NCI-H446 treated with DMSO at 0.1 percent for 48 hours (cell line): ENCODE measurements at regions not wholly inside any gene's neighbourhood (a gene's known extent, or its start where the extent isn't known, plus 50 kb on each side); places are given as distances from the start of the nearest gene placed in this dataset.
"Not testable (repeated sequence)": the region's sequence is repeated elsewhere in the genome, so short reads cannot be mapped to it uniquely, and the experiment has no call there.

Experiments used
- DNase-seq: peaks from one replicate; lab custom pipeline; 2025; lab: John Stamatoyannopoulos, UW

DNA sequence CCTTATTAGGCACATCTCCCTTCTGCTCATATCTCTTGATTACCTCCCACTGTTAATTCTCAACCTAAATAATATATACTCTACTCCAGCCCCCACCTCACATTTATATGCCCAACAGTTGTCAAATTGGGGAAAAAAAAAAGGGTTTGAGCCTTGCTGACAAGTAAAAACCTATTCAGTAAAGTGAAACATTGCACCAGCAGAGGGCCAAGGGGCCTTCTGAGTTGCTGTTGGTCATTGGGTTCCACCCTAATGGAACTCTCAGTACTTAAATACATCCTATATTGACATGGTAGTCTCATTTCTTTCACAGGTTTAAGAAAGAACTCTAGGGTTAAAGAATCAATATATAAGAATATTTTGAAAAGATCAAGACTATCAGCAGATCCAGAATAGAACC, 362.2 kb downstream of the SMARCA1 start:
- DNase-seq = no peak

GRCh38 chrX:129158505-129158904, 364.8 kb downstream of the SMARCA1 start:
- no peak for DNase-seq

DNA sequence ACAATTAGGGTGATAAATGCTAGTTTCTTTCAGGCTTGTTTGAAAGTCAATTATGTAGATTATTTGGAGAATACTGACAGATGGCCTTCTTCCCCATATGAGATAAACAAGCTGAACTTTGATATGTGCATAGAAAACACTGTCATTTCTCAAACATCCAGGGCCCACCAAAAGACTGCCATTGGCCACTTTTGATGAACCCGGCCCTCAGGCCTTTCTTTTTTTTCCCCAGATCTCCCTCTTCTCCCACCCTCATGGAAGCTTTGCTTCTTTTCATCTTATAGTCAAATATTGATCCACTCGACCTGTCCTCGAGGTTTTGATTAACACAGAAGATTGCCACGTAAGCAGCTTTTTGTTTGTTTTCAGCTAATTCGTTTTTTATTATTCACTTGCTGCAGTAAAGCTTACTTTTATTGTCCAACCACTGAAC, 377.4 kb downstream of the SMARCA1 start:
- no peak for DNase-seq

DNA sequence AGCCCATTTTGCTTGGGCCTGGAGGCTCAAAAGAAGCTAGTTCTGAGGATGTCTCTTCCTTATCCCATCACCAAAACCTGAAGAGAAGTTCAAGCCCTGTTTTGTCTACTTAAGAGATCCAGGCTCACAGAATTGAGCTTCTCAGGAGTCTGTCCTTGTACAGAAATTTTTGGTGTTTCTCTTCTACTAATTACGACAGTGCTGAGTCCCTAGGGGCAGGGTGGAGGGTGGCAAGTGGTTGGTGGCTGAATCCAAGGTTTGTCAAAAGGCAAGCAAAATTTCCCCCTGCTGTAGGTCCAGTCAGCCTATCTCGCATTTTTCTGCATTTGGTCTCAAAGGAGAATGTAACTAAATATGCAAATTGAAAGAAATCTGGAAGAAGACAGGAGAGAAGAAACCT, 377.9 kb downstream of the SMARCA1 start:
- no peak for DNase-seq

GRCh38 chrX:129144172-129145038, 378.9 kb downstream of the SMARCA1 start:
- DNase-seq = no peak

GRCh38 chrX:129139837-129140598, 383.3 kb downstream of the SMARCA1 start:
- peak; percentile 9 for DNase-seq

DNA sequence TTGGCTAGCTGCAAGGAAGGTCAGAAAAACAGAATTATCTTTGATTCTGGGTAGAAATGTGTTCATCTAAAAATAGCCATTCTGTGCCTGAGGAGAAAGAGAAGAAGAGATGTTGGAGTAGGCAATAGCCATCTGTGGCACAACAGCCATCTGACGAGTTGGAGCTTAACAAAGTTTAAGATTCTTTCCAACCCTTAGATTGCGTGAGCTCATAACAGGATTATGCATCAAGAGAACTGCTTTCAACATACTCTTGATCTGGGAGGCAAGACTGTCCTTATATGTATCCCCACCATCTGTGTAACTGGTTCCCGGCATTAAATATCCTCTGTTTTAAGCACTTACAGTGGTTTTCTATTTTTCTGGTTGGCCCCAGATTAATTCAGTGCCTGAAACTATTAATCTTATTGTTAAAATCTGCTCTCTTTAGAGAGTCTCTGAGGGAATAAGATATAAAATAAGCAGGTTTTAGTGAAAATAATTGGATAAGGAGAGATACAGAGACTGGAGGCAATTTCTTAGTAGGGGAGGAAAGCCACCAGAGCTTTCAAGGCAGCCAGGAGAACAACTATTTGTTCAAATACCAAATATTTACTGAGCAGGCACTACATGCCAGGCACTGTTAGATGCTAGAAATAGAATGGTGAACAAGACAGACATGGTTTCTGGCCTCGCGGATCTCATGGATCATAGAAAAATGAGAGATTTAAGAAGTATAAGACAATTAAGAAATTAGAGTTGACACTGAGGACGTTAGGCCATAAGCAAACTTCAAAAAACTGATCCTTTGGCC, 398.0 kb downstream of the SMARCA1 start:
- DNase-seq = no peak

- DNase-seq = no peak
These were observed 399.5 kb downstream of the SMARCA1 start for GRCh38 chrX:129123795-129124194.

GRCh38 chrX:129116676-129117470, 406.4 kb downstream of the SMARCA1 start:
- DNase-seq = no peak

GRCh38 chrX:129115935-129116334, 407.4 kb downstream of the SMARCA1 start:
- no peak for DNase-seq

DNA sequence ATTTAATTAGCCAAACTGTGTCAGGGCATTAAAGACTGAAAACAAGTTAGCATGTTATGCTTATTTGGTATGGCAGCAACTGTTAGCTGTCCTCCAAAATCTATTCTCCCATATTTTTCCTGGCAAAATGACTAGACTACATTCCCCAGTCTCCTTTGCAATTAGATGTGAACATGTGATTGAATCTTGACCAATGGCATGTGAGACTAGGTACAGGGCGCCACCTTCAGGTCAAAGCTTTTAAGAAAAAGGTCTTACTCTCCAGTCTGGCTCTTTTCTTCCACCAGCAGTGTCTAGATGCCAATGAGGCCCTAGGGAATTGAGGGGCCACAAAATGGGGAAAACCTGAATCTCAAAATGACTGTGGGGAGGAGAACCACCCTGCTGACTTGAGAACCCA, 408.2 kb downstream of the SMARCA1 start:
- DNase-seq = no peak

DNA sequence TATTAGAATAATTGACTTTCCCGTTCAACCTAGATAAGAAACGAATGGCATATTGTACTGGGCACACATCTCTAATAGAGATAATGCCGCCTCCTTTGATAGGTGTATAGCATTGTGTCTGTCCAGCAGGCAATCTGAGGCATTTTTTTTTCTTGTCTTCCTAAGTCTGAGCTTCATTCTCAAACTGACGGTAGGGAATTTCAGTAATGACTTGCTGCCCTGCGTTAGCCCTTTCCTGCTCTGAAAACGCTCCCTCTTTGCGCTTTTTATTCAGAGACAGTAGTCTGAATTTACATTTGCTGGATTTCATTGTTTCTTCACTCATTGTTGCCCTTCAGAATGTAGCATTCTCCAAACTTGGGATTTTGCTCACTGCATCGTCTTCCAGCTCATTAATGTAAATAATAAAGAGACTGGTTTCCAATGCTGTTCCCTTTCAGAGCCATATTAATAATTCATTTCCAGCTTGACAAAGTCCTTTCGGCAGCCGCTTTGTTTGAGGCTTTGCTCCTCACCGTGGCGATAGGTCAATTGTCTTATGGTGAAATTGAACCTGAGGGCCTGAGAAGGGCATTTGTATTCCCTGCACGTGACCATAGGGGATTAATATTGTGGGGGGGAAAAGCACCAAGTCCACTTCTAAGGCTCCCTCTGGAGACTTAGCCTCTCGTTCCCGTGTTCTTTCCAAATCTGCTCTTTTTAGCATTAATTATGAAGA, 412.1 kb downstream of the SMARCA1 start:
- no peak for DNase-seq

GRCh38 chrX:129108936-129109335, 414.4 kb downstream of the SMARCA1 start:
- no peak for DNase-seq

- DNase-seq = no peak
These were observed 424.1 kb downstream of the SMARCA1 start for GRCh38 chrX:129099207-129099606.

- DNase-seq = no peak
These were observed 425.6 kb downstream of the SMARCA1 start for GRCh38 chrX:129097668-129098067.

DNA sequence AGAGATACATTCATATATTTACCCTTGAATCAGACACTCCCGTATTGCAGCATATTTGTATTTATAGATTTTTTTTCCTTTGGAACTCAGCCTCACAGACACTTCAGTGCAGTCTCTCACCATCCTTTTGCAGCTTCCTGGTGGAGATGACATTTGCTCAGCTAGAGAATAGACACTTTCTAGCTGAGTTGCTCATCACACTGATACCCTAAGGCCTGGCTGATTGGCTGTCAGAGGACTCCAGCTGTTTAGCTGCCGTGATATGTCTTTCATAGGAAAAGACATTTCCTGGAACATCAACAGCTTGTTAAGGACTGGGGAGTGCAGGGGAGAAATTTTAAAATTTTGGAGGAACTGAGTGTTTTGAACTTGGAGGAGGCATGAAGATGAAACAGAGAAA, 429.6 kb downstream of the SMARCA1 start:
- no peak for DNase-seq

DNA sequence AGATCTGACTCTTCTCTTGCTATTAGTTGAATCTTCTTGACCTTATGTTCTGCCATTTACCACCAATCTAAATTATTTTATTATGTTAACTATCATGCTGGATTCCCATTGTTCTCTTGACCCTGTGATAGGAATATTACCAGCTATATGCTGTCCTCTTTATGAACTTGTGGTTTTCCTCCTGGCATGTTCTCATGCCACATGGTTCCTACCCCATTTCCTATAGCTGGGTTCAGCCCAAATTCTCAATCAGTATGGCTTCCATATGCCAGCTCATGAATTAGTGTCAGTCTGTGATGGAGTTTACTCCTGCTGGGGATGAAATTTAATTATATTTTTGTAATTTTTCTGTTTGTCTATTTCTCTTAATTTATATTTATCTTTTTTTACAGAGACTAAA, 430.5 kb downstream of the SMARCA1 start:
- DNase-seq = no peak

- no peak for DNase-seq
These were observed 431.0 kb downstream of the SMARCA1 start for GRCh38 chrX:129092242-129092641.

DNA sequence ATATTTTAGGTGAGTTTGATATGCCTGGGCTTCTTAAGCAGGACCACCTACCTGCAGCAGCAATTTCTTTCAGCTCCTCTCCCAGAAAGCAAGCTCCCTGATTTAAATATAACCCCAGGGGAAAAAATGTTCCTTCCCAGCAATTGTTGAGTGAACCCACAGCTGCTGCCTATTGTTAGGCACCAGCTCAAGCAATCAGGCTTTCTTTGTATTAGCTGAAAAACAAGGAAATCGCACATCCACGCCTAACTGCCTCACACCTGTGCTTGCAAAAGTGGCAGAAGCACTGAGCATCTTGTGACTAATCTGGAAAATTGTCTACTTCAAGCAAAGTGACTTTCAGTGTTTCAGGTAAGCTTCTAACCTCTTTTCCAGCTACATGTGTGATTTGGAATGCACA, 432.2 kb downstream of the SMARCA1 start:
- DNase-seq = no peak

- no peak for DNase-seq
These were observed 436.5 kb downstream of the SMARCA1 start for GRCh38 chrX:129086802-129087201.

- DNase-seq = not testable (repeated sequence)
These were observed 439.0 kb downstream of the SMARCA1 start for GRCh38 chrX:129084291-129084690.
